Gastrocnemius medialis (tissue), 4 donors: ENCODE measurements at regions not wholly inside any gene's neighbourhood (a gene's known extent, or its start where the extent isn't known, plus 50 kb on each side); places are given as distances from the start of the nearest gene placed in this dataset.

Experiments used
- ATAC-seq, 2 donors: fragments of 150-250 bp; one replicate each; pipeline ENCODE4 v1.9.1; 2016
- DNase-seq, 2 donors: peaks; one replicate each; pipeline ENCODE4 v3.0.0-alpha.2; 2019
- H3K27ac ChIP-seq, 4 donors: fragments of 200-600 bp; sonication (generic); 1 replicate in 1 of 4; 2 replicates in 3 of 4; pipeline ENCODE4 v1.5.1; 2016 to 2018; ENCODE audit warnings: mild to moderate bottlenecking in 2 of 4, moderate library complexity in 1 of 4
- H3K27me3 ChIP-seq, 3 donors: fragments of 200-600 bp; sonication (generic) in 2 of 3; 1 replicate in 1 of 3; 2 replicates in 2 of 3; pipeline versions ENCODE4 v1.5.1 to v1.6.0; 2016 to 2019; ENCODE audit warnings: mild to moderate bottlenecking in 1 of 3, moderate library complexity in 1 of 3
- H3K36me3 ChIP-seq, 2 donors: fragments of 200-600 bp; sonication (generic) in 1 of 2; one replicate each; pipeline ENCODE4 v1.5.1; 2017 to 2018
- H3K4me1 ChIP-seq, 2 donors: fragments of 200-600 bp; sonication (generic) in 1 of 2; one replicate each; pipeline ENCODE4 v1.5.1; 2016 to 2017; ENCODE audit warnings: mild to moderate bottlenecking in 2 of 2
- H3K4me3 ChIP-seq, 4 donors: fragments of 200-600 bp; sonication (generic) in 3 of 4; 1 replicate in 1 of 4; 2 replicates in 3 of 4; pipeline ENCODE4 v1.5.1; 2016 to 2019; ENCODE audit warnings: mild to moderate bottlenecking in 2 of 4
- H3K9me3 ChIP-seq, 3 donors: fragments of 200-600 bp; sonication (generic) in 2 of 3; 1 replicate in 1 of 3; 2 replicates in 2 of 3; pipeline ENCODE4 v1.5.1; 2016 to 2019
- POLR2A ChIP-seq, 2 donors: fragments of 450-650 bp; IDR thresholded peaks; one replicate each; pipeline ENCODE4 v1.6.1; 2017; ENCODE audit warnings: antibody characterized with exemption in 2 of 2, mild to moderate bottlenecking in 2 of 2, moderate library complexity in 2 of 2
- in situ Hi-C, 4 donors: fragments of 200-750 bp; cut with MboI; loops; one replicate each; pipeline versions ENCODE4 v1.15.0 to v1.8.0; 2017; ENCODE audit warnings: low sequenced_read_pairs in 4 of 4
- intact Hi-C: fragments of 100-400 bp; cut with DNase I; formaldehyde crosslinking; loops from one replicate; pipeline ENCODE4 v1.15.1; 2023; ENCODE audit warnings: low total_unique reads
- TF ChIP-seq, protein P1 (sequence below), 5 experiments: fragments of 450-650 bp in 3 of 5; fragments of 200-600 bp in 2 of 5; sonication (generic) in 2 of 5; IDR thresholded peaks in 4 of 5; conservative IDR thresholded peaks in 1 of 5; 1 replicate in 4 of 5; 2 replicates in 1 of 5; pipeline ENCODE4 v1.5.1; 2016 to 2019; ENCODE audit warnings: antibody characterized with exemption in 5 of 5, mild to moderate bottlenecking in 3 of 5, moderate library complexity in 3 of 5

DNA sequence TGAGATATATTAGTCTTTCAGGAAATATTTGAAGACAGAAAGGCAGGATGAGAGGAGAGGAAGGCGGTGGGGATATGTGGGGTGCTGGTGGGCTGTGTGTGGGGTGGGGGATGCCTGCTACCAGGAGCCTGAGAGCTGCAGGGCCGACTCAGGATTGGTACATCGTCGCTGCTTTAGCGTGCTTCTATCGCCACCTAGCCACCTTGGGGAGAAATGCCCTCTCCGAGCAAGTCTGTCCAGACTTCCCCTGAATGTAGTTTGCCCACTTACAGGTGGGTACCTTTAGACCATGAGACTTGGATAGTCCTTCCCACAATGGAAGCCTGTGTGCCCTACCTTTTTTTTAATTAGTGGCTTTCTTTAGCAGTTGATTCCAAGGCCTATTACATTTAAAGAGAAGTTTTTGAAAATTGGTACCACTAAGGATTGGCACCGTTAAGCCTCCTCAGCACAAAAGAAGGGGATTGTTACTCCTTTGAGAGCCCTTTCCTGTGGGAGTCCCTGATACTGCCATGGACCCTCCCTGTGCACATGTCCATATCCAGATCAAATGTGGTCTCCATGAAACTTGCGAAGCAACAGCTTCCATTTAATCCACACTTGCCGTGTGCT is 114.1 kb upstream of the NDUFV2 start:
- Histone ChIP-seq H3K36me3 (no peaks in the 10 kb centered on the region), H3K4me3 (no peak overlapping the region), H3K27me3 (no peaks in the 10 kb centered on the region), H3K27ac (no peak overlapping the region), H3K4me1 (peaks cover 0 to 5% of the 10 kb centered on the region in 2 donors), H3K9me3 (no peaks in the 10 kb centered on the region)
- DNase-seq, result peak in 1 of 2 donors; percentile 36
- TF ChIP-seq POLR2A (IDR thresholded peaks at IDR 0.05), result no peak
- TF ChIP-seq, protein P1, sequence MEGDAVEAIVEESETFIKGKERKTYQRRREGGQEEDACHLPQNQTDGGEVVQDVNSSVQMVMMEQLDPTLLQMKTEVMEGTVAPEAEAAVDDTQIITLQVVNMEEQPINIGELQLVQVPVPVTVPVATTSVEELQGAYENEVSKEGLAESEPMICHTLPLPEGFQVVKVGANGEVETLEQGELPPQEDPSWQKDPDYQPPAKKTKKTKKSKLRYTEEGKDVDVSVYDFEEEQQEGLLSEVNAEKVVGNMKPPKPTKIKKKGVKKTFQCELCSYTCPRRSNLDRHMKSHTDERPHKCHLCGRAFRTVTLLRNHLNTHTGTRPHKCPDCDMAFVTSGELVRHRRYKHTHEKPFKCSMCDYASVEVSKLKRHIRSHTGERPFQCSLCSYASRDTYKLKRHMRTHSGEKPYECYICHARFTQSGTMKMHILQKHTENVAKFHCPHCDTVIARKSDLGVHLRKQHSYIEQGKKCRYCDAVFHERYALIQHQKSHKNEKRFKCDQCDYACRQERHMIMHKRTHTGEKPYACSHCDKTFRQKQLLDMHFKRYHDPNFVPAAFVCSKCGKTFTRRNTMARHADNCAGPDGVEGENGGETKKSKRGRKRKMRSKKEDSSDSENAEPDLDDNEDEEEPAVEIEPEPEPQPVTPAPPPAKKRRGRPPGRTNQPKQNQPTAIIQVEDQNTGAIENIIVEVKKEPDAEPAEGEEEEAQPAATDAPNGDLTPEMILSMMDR (IDR thresholded peaks at IDR 0.05 in 4 of 5, conservative IDR thresholded peaks at IDR 0.05 in 1 of 5), result peak; percentile 46 to 77 (median 63)
- peak; percentile 35 to 53 for ATAC-seq
- in situ Hi-C loops, result loop anchor here in 3 of 4 donors (5.0 to 25.0 kb wide), 4 partner anchors 294 to 501 kb away; no protein-coding TSS in a partner anchor
- intact Hi-C loops, result loop anchor here (1.0 to 10.0 kb wide), 3 partner anchors 194 to 334 kb away; no protein-coding TSS in a partner anchor

DNA sequence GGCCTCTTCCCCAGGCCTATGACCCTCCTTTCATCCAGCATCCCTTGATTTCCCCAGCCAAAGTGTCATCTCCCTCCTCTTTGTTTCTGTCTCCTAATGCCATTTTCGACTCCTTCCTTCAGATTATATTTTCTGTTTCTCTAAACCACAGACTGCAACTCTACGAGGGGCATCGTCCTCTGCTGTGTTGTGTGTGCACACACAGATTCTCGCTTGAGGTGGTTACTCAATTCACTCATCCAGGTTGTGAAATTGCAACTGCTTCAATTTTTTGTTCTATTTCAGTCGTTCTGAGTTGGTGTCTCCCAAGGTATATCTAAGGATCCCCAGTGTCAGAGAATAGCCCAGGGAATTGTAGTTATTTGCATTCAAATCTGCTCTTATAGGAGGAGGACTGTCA is 113.5 kb upstream of the NDUFV2 start:
- Histone ChIP-seq H3K36me3 (no peaks in the 10 kb centered on the region), H3K9me3 (no peaks in the 10 kb centered on the region), H3K27ac (no peak overlapping the region), H3K4me1 (peaks cover 0 to 5% of the 10 kb centered on the region in 2 donors), H3K27me3 (no peaks in the 10 kb centered on the region), H3K4me3 (no peak overlapping the region)
- no peak for TF ChIP-seq POLR2A (IDR thresholded peaks at IDR 0.05)
- TF ChIP-seq, protein P1 (IDR thresholded peaks at IDR 0.05 in 4 of 5, conservative IDR thresholded peaks at IDR 0.05 in 1 of 5), result no peak
- DNase-seq, result no peak
- intact Hi-C loops, result loop anchor here (10.0 kb wide), 1 partner anchor 194 kb away; no protein-coding TSS in a partner anchor
- ATAC-seq, result no peak
- in situ Hi-C loops, result loop anchor here in 3 of 4 donors (5.0 to 25.0 kb wide), 4 partner anchors 294 to 502 kb away; no protein-coding TSS in a partner anchor

DNA sequence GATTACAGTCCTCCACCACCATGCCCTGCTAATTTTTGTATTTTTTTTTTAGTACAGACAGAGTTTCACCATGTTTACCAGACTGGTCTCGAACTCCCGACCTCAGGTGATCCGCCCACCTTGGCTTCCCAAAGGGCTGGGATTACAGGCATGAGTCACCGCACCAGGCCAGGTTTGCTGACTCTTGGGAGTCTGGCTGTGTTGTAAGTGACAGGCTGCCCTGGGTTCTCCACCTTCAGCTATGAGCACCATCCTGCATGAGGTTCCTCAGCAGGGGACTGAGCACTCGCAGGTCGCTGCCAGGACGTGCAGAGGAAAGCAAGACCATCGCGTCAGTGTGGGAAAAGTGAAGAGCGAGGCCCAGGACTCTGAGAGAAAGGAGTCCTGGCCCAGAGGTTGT is 112.6 kb upstream of the NDUFV2 start:
- Histone ChIP-seq H3K36me3 (no peaks in the 10 kb centered on the region), H3K4me3 (no peak overlapping the region), H3K4me1 (peaks cover 0 to 5% of the 10 kb centered on the region in 2 donors), H3K9me3 (no peaks in the 10 kb centered on the region), H3K27me3 (no peaks in the 10 kb centered on the region), H3K27ac (peak overlapping the region; percentile 67 to 81 (median 74))
- no peak for TF ChIP-seq POLR2A (IDR thresholded peaks at IDR 0.05)
- TF ChIP-seq, protein P1 (IDR thresholded peaks at IDR 0.05 in 4 of 5, conservative IDR thresholded peaks at IDR 0.05 in 1 of 5), result no peak
- intact Hi-C loops, result loop anchor here (1.0 to 10.0 kb wide), 3 partner anchors 147 to 285 kb away; partner anchors contain the start of genes ANKRD12 and MTCL1
- peak; percentile 16 to 47 for ATAC-seq
- in situ Hi-C loops, result loop anchor here in 3 of 4 donors (5.0 to 25.0 kb wide), 4 partner anchors 295 to 503 kb away; no protein-coding TSS in a partner anchor
- DNase-seq, result peak in 1 of 2 donors; percentile 45

DNA sequence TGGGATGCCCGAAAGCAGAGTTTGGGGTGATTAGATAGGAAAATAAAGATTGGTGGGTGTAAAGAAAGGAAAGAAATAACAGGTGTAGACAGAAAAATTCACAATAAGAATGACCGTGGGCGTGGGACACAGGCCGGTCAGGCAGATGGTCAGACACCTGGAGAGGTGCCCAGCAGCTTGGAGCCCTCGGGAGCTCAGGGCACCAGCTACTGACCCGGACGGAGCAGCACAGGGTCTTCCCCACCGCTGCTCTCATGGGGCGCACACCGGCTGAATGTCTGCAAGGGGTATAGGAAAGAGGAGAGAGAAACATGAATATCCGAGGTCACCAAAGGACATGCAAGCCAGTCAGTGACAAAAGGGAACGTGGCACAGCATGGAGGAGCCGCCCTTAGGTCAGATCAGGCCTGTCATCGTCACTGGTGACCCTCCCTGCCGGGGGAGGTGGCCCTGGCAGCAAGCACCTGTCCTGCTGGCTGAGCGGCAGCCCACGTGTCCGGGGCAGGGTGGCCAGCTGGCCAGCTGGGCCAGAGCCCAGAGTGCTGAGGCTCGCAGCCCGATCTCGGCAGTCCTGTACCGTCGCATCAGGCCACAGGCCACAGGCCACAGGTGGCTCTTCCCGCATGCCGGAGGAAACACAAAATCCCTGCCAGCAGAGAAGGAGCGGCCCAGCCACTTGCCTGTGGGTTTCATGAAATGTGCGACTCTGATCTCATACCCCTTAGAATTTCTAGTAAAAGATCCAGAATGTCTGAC is 112.0 kb upstream of the NDUFV2 start:
- in situ Hi-C loops (loop anchor here in 1 of 4 donors (25.0 kb wide), 1 partner anchor 503 kb away; no protein-coding TSS in a partner anchor), intact Hi-C loops (loop anchor here (1.0 to 5.0 kb wide), 2 partner anchors 147 to 285 kb away; partner anchors contain the start of genes ANKRD12 and MTCL1)
- Histone ChIP-seq H3K4me1 (peaks cover 0 to 5% of the 10 kb centered on the region in 2 donors), H3K9me3 (no peaks in the 10 kb centered on the region), H3K27me3 (no peaks in the 10 kb centered on the region), H3K4me3 (peak overlapping the region in 1 of 4 donors; percentile 33), H3K27ac (peak overlapping the region; percentile 67 to 81 (median 74)), H3K36me3 (no peaks in the 10 kb centered on the region)
- no peak for TF ChIP-seq POLR2A (IDR thresholded peaks at IDR 0.05)
- TF ChIP-seq, protein P1 (IDR thresholded peaks at IDR 0.05 in 4 of 5, conservative IDR thresholded peaks at IDR 0.05 in 1 of 5), result no peak
- peak; percentile 79 to 92 for DNase-seq
- peak; percentile 88 to 94 for ATAC-seq
